GM18517 (cell line): ENCODE measurements at regions not wholly inside any gene's neighbourhood (a gene's known extent, or its start where the extent isn't known, plus 50 kb on each side); places are given as distances from the start of the nearest gene placed in this dataset.
"Not testable (repeated sequence)": the region's sequence is repeated elsewhere in the genome, so short reads cannot be mapped to it uniquely, and the experiment has no call there.

Experiments used
- ATAC-seq: cut with Tn5 transposase; IDR thresholded peaks from one replicate; pipeline ENCODE4 v1.9.1; 2021; ENCODE audit warnings: mild to moderate bottlenecking, moderate library complexity; ENCODE audit not compliant: unreplicated experiment

DNA sequence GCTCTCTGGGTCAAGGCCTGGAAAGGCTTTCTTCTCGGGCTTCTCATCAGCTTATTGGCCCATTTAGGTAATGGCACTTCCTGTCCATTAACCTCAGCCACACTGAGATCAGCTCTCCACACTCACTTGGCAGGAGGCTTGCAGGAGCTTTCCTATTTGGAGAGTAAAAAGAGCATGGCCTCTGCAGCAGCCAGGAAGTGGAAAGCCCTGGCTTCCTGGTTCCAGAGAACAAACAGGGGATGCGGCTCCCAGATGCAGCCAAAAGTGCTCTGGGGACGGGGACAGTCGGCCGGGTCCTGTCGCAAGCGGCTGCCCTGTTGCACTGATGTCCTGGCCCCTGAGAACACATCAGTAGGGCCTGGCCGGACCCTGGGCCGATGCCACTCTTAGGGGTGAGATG is 4462.4 kb upstream of the TPTE start:
- not testable (repeated sequence) for ATAC-seq

DNA sequence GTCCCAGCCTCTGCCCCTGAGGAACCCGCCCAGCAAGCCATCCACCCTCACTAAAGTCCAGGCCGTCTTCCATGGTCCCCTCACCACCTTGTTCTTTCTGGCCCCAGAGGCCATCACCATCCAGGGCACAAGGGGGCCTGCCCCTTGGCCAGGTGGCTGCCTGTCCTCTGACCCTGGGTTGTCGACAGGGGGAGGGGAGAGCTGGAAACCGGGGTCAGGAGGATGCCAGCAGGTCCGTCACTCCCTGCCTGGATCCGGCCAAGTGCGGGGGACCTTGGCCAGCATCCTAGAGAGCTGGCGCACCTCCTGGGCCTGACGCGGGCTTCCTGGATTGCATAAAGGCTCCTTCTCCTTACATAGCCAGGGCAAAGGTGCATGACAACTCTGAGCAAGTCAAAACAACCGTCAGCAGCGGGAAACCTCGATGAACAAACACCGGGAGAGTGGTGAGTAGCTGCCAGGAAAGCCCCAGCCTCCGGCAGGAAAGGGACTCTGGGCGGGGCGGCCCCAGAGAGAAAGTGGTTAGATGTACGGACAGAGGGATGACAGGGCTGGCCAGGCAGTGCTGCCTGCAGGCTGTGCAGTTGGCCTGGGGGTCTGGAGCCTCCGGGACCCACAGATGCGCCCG is 4461.2 kb upstream of the TPTE start:
- ATAC-seq = not testable (repeated sequence)

DNA sequence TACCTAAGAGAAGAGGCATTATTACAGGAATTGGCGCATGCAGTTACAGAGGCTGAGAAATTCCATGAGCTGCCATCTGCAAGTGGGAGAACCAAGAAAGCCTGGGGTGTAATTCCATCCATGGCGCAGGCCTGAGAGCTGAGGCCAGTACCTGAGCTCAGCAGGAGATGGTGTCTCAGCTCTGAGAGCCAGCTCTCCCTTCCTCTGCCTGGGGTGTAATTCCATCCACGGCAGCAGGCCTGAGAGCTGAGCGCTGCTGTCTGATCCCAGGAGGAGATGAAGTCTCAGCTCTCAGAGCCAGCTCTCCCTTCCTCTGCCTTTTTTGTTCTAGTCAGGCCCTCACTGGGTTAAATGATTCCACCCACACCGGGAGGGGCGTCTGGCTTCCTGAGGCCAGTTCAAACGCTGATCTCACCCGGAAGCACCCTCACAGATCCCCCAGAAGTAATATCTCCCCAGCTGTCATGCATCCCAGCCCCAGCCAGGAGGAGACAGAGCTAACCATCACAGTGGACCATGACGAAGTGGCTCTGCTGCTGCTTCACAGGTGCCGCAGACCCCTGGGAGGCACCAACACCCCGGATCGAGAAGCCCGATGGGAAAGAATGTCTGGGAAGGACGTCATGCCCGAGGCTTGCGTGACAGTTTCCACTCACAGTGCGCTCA is 4454.9 kb upstream of the TPTE start:
- ATAC-seq = not testable (repeated sequence)

DNA sequence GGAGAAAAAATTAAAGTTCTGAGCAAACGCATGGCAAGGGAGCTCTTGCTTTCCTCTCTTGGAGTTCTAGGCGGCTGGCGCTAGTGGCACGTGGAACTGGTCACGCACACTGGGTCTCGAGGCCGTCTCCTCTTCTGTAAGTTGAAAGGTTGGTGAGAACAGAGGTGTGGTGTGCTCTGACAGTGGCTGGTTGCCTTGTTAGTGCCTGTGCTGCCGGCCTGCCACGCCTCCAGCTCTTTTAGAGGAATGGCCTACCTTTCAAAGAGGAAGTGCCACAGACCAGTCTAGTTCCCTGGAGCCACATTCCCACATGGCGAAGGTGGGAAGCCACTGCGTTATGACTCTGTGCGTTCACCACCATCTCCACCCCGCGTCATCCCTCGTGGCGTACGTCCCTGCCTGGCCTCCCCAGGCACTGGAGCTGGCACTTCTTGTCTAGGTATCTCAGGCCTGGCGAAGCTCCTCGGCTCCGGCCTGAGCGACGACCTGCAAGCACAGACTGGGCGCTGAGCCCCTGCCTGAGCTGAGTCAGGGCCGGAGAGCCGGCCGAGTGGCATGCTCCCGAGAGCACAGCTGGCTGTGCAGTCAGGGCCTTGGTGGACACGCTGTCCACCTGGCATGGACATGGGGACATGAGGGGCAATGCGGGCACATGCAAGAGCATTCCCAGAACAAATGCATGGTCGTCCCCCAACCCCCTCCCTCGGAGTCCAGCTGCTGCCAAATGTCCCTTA is 4453.1 kb upstream of the TPTE start:
- not testable (repeated sequence) for ATAC-seq

DNA sequence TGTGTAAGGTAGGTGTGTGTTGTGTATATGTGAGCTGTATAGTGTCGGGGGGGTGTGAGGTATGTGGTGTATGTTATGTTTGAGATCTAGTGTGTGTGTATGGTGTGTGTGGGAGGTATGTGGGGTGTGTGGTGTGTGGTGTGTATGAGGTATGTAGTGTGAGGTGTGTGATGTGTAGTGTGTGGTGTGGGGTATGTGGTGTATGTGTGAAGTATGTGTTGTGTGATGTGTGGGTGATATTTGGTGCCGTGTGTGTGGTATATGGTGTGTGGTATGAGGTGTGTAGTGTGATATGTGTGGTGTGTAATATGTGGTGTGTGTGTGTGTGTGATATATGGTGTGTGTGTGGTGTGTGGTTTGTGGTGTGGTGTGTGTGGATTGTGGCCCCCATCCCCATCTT is 4451.2 kb upstream of the TPTE start:
- not testable (repeated sequence) for ATAC-seq

DNA sequence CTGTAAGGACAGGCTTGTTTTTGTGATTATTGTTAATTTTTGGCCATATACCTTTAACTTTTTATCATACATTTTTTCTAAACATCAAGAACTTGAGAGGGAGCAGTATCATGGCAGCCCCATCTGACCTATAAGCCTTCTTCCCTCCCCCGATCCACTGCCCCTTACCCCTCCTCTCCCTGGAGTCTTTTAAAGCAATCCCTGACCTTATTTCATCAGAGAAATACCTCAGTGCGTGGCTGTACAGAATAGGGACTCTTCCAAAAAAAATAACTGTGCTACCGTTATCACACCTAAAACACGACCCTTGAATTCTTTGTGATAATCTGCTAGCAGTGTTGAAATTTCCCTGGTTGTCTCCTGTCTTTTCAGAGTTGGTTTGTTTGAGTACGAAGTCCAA is 4448.7 kb upstream of the TPTE start:
- ATAC-seq = not testable (repeated sequence)

DNA sequence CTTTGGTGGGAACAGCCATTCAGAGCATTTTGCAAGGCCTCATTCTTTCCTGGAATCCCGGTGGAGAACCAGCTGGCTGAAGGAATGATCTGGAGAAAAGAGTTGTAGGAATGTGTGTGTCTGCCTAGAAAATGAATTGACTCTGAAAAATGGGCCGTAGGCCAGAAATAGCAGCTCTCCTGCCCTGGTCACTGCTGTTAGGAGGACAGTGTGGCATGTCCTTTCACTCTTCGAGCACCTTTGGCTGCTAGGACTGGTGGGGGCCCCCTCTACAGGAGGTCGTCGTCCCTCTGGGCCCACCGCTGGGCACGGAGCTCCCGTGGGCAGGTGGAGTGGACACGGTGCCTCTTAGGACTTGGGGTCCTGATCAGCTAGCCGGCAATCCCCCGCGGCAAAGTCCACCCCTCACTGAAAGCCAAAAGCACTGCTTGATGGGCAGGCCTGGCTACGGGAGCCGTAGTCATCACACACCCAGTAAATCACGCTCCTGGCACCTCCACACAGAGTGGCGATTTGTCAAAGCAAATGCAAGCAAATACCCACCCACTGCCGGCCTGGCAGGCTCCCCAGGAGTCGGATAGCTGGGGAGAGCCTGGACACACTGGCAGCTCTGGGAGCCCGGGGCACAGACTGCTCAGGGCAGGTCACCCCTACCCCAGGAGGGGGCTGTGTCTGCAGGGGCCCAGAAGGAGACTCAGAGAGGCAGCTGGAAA is 4447.2 kb upstream of the TPTE start:
- not testable (repeated sequence) for ATAC-seq

DNA sequence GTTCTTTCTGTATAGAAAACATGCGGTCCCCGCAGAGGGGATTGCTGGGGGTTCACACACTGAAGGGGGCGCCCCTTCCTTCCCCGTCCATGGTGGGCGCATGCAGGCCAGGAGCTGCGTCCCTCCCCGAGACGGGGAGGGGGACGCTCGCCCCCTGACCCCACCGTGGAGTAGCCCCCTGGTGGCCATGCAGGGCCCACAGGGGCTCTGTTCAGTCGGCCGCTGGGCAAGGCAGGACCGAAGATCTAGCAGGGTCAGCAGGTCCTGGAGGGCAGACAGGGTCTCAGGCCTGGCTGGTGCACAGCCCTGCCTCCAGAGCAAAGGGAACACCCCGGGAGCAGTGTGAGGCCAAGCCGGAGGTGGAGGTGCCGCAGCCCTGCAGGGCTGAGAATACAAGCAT is 4446.4 kb upstream of the TPTE start:
- not testable (repeated sequence) for ATAC-seq

DNA sequence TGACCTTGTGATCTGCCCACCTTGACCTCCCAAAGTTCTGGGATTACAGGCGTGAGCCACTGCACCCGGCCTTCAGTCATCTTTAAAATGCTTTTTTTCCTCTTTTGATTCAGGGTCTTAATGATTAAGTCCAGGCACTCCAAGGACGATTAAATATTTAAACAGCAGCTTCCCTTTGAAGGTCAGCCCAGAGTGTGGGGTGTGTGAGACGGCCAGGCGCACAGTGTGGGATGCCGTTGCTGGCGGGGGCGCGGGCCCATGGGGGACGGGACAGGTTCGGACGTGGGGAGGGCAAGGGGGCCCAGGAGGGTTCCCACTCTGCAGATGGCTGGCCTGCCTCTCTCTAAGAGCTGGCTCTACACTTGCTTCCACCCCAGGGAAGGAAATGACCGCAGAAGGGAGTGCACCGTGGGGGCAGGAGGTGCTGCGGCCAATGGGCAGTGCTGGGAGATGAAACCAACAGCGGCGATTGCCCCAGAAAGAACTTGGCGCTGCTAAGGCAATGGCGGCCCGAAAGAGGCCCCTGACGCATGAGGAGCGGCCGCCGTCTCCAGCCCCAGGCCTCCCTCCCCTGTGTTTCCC is 4445.7 kb upstream of the TPTE start:
- not testable (repeated sequence) for ATAC-seq

DNA sequence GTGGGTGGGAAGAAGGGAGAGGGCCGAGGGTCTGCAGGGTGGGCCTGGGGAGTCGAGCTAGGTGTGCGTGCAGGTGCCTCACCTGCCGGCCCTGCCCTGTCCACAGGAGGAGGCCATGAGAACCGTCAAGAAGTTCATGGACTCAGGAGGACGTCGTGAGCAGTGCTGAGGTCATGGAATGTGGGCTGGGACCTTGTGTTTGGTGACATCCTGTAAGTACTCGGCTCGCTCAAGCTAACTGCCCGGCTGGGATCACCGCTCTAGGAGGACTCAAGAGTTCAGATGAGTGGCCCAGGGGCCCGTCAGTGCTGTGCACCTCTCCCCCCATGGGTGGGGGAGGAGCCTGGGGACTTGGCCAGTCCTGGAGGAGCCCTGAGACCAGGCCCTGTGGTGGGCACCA is 4444.0 kb upstream of the TPTE start:
- ATAC-seq = not testable (repeated sequence)

DNA sequence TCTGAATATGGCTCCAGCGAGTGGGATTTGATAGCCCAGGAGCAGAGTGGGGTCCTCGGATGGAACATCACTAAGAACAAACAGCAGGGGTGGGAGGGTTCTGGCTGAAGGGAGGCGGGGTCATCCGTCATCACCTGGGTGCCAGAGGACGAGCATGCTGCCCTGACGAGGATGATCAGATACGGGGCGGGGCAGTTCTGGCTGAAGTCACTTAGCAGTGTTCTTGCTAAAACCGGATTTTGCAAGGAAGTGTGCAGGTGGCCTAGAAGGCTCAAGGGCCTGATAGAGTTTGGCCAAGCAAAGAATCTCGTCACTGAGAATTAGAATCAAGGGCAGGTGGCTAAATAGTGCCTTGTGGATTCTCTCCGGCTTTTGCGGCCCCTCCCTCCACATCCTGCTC is 4442.5 kb upstream of the TPTE start:
- ATAC-seq = not testable (repeated sequence)

DNA sequence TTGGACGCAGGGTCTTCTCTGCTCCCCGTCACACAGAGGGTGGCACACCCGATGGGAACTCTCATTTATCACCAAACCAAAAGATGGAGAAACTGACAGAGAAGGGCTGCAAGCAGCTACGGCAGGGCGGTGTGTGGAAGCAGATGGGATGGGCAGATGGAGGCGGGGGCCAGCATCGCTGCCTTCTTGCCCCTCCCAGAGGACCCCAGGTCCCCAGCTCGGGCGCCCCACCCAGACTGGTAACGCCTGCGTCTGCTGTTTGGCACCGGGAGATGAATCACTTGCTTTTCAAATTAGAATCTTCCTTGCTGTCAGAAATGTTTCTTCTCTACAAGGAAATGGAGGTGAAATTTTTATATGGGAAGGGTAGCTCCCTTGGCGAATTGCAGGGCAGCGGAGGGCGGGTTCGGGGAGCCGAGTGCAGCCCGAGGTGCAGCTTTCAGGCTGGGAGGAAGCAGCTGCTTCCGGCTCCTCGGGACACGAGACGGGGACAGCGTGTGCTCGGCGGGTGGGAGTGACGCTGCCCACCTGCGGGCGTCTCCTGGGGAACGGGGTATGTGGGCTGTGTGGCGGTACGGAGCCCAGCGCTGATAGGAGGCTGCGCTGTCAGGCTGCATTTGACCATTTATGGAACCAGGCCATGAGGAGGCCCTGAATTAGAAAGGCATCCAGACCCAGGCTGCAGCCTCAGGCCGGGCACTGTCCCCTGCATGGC is 4440.3 kb upstream of the TPTE start:
- not testable (repeated sequence) for ATAC-seq

DNA sequence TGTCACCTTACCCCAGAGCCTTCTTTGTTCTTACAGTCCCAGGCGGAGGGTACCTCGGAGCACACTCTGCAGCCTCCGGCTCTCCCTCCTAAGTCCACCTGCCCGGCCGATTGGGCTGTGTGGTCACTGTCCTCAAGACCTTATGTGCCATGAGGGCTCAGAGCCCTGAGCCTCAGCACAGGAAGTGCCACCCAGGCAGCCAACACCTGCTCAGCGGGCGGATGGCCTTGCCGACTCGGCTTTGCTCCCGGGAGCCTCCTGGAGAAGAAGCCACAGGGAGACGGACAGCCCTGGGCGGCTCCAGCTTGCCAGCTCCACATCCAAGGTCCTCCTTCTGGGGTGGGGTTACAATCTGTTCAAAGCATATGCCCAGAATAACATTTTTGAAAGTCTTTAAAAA is 4439.2 kb upstream of the TPTE start:
- ATAC-seq = not testable (repeated sequence)

DNA sequence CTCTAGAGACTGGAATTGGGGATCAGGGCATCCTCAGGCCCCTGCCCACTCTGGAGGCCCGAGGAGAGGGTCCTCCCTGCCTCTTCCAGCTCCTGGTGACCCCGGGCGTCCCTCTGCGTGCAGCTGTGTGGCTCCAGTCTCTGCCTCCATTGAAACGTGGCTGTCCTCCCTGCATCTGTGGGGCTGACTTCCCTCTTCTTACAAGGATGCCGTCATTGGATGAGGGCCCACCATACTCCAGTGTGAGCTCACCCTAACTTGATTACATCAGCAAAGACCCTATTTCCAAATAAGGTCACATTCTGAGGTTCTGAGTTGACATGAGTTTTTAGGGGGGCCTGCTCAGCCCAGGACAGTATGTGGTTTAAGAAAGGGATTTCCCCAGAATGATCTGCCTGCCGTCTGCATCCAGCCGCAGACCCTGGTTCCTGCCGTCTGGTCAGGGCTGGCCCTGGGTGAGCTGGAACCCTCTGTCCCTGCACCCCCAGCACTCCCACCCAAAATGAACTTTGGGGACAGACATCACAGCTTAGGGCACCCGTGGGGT is 4437.7 kb upstream of the TPTE start:
- not testable (repeated sequence) for ATAC-seq

DNA sequence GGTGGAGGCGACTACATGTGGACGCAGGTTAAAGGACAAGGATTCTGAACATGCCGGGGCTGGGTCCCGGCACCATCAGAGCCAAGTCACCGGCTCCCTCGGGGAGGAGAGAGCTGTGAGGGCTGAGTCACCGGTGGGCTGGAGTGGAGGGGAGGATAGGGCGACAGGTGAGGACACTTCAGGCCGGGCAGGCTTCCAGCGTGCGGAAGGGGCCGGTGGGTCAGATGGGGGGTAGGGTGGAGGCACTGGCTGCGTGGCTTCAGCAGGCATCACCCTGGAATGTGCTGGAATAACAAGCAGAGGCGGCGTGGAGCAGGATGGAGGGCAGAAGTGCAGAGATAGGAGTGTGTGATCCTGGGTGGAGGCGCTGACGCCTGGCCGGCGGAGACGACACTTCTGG is 4435.3 kb upstream of the TPTE start:
- not testable (repeated sequence) for ATAC-seq

DNA sequence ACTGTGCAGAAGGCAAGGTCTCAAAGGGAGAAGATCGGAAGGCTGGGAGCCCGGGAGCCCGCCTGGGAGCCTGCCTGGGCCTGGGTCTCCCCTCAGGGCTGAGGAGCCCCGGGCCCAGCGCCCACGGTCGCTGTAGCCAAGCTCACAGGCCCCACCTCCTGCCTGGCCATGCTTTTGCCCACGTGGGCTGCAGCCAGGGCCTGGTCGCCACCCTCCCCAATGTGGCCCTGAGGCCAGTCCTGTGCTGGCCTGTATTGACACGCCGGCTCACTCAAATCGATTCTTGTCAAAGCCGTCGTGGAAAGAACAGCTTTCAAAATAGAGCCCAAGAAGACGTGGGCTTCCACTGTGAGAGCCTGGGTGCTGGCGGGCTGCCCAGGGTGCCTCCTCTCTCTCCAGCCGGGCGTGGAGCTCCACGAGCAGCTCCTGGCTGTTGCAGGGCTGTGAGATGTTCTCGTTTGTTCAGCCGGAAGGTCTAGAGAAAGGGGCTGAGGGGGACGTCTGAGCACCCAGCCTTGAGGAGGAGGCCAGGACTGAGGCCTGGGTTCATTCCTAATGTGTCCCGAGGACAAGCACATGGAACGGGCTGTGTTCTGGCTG is 4433.7 kb upstream of the TPTE start:
- ATAC-seq = not testable (repeated sequence)

DNA sequence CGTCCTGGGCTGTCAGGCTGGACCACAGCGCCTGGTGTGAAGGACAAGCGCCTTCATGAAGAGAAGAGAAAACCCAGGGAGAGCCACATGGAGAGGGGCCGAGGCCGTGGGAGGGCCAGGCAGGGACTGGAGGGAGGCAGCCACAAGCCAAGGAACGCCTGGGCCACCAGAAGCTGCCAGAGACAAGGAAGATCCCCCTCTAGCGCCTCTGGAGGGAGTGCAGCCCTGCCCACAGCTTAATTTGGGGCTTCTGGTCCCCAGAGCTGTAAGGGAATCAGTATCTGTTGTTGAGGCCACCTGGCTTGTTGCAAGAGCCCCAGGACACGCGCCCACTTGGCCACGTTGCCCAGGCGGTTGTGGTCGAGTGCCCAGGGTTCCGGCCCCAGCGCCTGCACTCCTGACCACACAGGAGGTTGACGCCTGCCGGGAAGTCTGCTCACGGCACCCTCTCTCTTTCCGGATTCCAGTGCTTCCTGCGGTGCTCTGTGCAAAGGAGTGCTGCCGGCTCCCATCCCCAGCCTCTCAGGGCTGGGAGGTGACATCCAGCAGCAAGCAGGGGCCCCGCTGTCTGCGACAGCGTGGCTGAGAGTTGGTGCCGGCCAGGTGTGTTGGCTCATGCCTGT is 4431.0 kb upstream of the TPTE start:
- ATAC-seq = not testable (repeated sequence)

DNA sequence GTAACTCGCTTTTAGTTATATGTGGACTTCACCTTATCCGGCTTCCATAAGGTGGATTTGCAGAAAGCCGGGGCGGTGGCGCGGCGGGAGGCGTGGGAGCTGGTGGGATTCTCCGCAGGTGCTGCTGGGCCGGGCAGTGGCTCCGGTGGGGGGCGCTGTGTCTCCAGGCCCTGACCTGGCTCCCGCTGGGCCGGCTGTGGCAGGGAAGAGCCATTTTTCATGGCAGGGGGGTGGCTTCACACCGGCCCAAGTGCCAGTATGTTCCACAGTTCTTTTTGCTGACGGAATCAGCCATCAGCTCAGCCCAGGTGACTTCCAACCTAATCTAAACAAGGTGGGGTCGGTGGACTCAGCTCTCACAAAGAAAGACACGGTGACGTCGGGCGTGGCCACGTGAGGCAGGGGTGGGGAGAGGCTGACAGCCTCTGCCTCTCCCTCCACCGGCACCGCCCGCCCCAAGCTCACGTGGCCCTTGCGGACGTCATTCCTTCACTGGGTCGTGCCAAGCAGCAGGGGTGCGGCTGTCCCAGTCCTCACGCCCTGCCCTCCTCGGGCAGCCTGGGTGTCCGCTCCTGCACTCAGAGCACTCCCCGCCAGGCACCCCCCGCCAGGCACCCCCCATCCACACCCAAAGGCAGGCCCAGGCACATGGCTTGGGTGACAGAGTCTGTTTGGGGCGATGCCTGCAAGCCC is 4429.9 kb upstream of the TPTE start:
- ATAC-seq = not testable (repeated sequence)

DNA sequence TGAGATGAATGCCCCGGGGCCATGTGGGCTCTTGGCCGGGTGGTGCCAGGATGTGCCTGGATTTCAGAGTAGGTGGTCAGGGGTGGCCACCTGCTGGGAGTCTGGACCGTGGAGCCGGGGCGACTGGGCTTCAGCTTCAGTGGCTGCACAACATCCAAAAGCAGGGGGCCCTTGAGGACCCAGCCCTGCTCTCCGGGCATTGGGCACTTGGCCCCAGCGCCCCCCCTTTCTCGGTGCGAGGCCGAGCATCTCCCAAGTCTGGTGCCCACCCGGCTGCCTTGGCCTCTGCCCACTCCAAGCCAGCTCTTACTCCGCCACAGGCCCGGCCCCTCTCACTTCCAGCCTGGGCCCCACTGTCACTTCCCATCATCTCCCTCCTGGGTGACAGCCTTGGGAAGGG is 4429.0 kb upstream of the TPTE start:
- not testable (repeated sequence) for ATAC-seq
